Adipocyte (in vitro differentiated cells): ENCODE measurements at regions not wholly inside any gene's neighbourhood (a gene's known extent, or its start where the extent isn't known, plus 50 kb on each side); places are given as distances from the start of the nearest gene placed in this dataset.

Experiments
- DNase-seq: peaks from one replicate; pipeline ENCODE4 v3.0.0-alpha.2; 2015; ENCODE audit warnings: low read depth
- H3K27me3 ChIP-seq: replicated peaks from 2 replicates; pipeline ENCODE4 v1.7.0; 2013; ENCODE audit warnings: mild to moderate bottlenecking, low read length, moderate library complexity; ENCODE audit not compliant: control insufficient read depth, insufficient read depth
- H3K36me3 ChIP-seq: 2 replicates; pipeline ENCODE4 v1.7.0; 2013; ENCODE audit warnings: low read length, mild to moderate bottlenecking, moderate library complexity; ENCODE audit not compliant: control insufficient read depth, insufficient read depth, severe bottlenecking
- H3K4me1 ChIP-seq: 2 replicates; pipeline ENCODE4 v1.7.0; 2013; ENCODE audit warnings: mild to moderate bottlenecking, low read length, moderate library complexity; ENCODE audit not compliant: control insufficient read depth, insufficient read depth
- H3K4me3 ChIP-seq: 2 replicates; pipeline ENCODE4 v1.7.0; 2013; ENCODE audit warnings: mild to moderate bottlenecking, low read length, moderate library complexity
- H3K9ac ChIP-seq: 2 replicates; pipeline ENCODE4 v1.7.0; 2013; ENCODE audit warnings: mild to moderate bottlenecking, low read length, moderate library complexity
- H3K9me3 ChIP-seq: 2 replicates; pipeline ENCODE4 v1.7.0; 2013; ENCODE audit warnings: mild to moderate bottlenecking, low read length, moderate library complexity; ENCODE audit not compliant: control insufficient read depth

- H3K9me3 ChIP-seq: no peaks in the 10 kb centered on the region
- H3K9ac ChIP-seq: no peak overlapping the region
- no peak overlapping the region for H3K4me3 ChIP-seq
- no peak for DNase-seq
- no peaks in the 10 kb centered on the region for H3K27me3 ChIP-seq
- no peaks in the 10 kb centered on the region for H3K36me3 ChIP-seq
- peaks cover 27% of the 10 kb centered on the region for H3K4me1 ChIP-seq
These were observed 193.3 kb upstream of the KRR1 start for GRCh38 chr12:75704664-75705063.

- Histone ChIP-seq H3K4me1 (peaks cover 22% of the 10 kb centered on the region), H3K36me3 (no peaks in the 10 kb centered on the region), H3K27me3 (no peaks in the 10 kb centered on the region), H3K9ac (no peak overlapping the region), H3K4me3 (no peak overlapping the region), H3K9me3 (no peaks in the 10 kb centered on the region)
- no peak for DNase-seq
These were observed 192.8 kb upstream of the KRR1 start for GRCh38 chr12:75704208-75704607.

- H3K9me3 ChIP-seq: no peaks in the 10 kb centered on the region
- DNase-seq: no peak
- H3K27me3 ChIP-seq: no peaks in the 10 kb centered on the region
- H3K36me3 ChIP-seq: no peaks in the 10 kb centered on the region
- peaks cover 22% of the 10 kb centered on the region for H3K4me1 ChIP-seq
- H3K9ac ChIP-seq: no peak overlapping the region
- no peak overlapping the region for H3K4me3 ChIP-seq
These were observed 191.7 kb upstream of the KRR1 start for GRCh38 chr12:75703131-75703530.

GRCh38 chr12:75702477-75703093, 191.2 kb upstream of the KRR1 start:
- Histone ChIP-seq H3K27me3 (no peaks in the 10 kb centered on the region), H3K9ac (no peak overlapping the region), H3K4me1 (peaks cover 16% of the 10 kb centered on the region), H3K4me3 (no peak overlapping the region), H3K36me3 (no peaks in the 10 kb centered on the region), H3K9me3 (no peaks in the 10 kb centered on the region)
- DNase-seq: no peak

- Histone ChIP-seq H3K9ac (no peak overlapping the region), H3K27me3 (no peaks in the 10 kb centered on the region), H3K36me3 (no peaks in the 10 kb centered on the region), H3K9me3 (no peaks in the 10 kb centered on the region), H3K4me3 (no peak overlapping the region), H3K4me1 (peaks cover 12% of the 10 kb centered on the region)
- no peak for DNase-seq
These were observed 190.4 kb upstream of the KRR1 start for GRCh38 chr12:75701859-75702258.

GRCh38 chr12:75699728-75700496, 188.5 kb upstream of the KRR1 start:
- no peaks in the 10 kb centered on the region for H3K9me3 ChIP-seq
- no peaks in the 10 kb centered on the region for H3K36me3 ChIP-seq
- H3K4me3 ChIP-seq: no peak overlapping the region
- peak; percentile 48 for DNase-seq
- H3K4me1 ChIP-seq: no peaks in the 10 kb centered on the region
- no peaks in the 10 kb centered on the region for H3K27me3 ChIP-seq
- H3K9ac ChIP-seq: no peak overlapping the region

GRCh38 chr12:75699251-75699650, 187.8 kb upstream of the KRR1 start:
- H3K27me3 ChIP-seq: no peaks in the 10 kb centered on the region
- H3K36me3 ChIP-seq: no peaks in the 10 kb centered on the region
- no peaks in the 10 kb centered on the region for H3K9me3 ChIP-seq
- no peaks in the 10 kb centered on the region for H3K4me1 ChIP-seq
- H3K9ac ChIP-seq: no peak overlapping the region
- no peak overlapping the region for H3K4me3 ChIP-seq
- no peak for DNase-seq

- Histone ChIP-seq H3K4me1 (no peaks in the 10 kb centered on the region), H3K36me3 (no peaks in the 10 kb centered on the region), H3K9me3 (no peaks in the 10 kb centered on the region), H3K27me3 (no peaks in the 10 kb centered on the region), H3K4me3 (no peak overlapping the region), H3K9ac (no peak overlapping the region)
- DNase-seq: no peak
These were observed 186.6 kb upstream of the KRR1 start for GRCh38 chr12:75698052-75698451.

GRCh38 chr12:75695926-75696325, 184.5 kb upstream of the KRR1 start:
- DNase-seq: no peak
- H3K9me3 ChIP-seq: no peaks in the 10 kb centered on the region
- H3K9ac ChIP-seq: no peak overlapping the region
- H3K4me1 ChIP-seq: no peaks in the 10 kb centered on the region
- no peaks in the 10 kb centered on the region for H3K36me3 ChIP-seq
- no peaks in the 10 kb centered on the region for H3K27me3 ChIP-seq
- no peak overlapping the region for H3K4me3 ChIP-seq

GRCh38 chr12:75694534-75695268, 183.3 kb upstream of the KRR1 start:
- DNase-seq: no peak
- no peak overlapping the region for H3K4me3 ChIP-seq
- peaks cover 4% of the 10 kb centered on the region for H3K4me1 ChIP-seq
- H3K9me3 ChIP-seq: no peaks in the 10 kb centered on the region
- H3K9ac ChIP-seq: no peak overlapping the region
- no peaks in the 10 kb centered on the region for H3K27me3 ChIP-seq
- no peaks in the 10 kb centered on the region for H3K36me3 ChIP-seq

GRCh38 chr12:75692876-75693275, 181.5 kb upstream of the KRR1 start:
- no peaks in the 10 kb centered on the region for H3K27me3 ChIP-seq
- no peaks in the 10 kb centered on the region for H3K36me3 ChIP-seq
- no peak overlapping the region for H3K4me3 ChIP-seq
- no peak overlapping the region for H3K9ac ChIP-seq
- no peaks in the 10 kb centered on the region for H3K9me3 ChIP-seq
- peak; percentile 66 for DNase-seq
- H3K4me1 ChIP-seq: peaks cover 4% of the 10 kb centered on the region
